Liver (tissue), 3 donors: ENCODE measurements at regions not wholly inside any gene's neighbourhood (a gene's known extent, or its start where the extent isn't known, plus 50 kb on each side); places are given as distances from the start of the nearest gene placed in this dataset.

Experiments
- CTCF ChIP-seq: fragments of 150-350 bp; IDR thresholded peaks from 2 replicates; pipeline ENCODE4 v1.5.1; 2017; ENCODE audit warnings: improper control_type of control experiment, low read depth, low read length; ENCODE audit not compliant: missing input control
- RXRA ChIP-seq, 2 donors: IDR thresholded peaks; 2 replicates each; pipeline ENCODE4 v1.6.1; 2017 to 2018; ENCODE audit warnings: antibody characterized with exemption in 2 of 2, mild to moderate bottlenecking in 1 of 2
- TAF1 ChIP-seq: conservative IDR thresholded peaks from 2 replicates; pipeline ENCODE4 v1.6.1; 2016; ENCODE audit warnings: antibody characterized with exemption, mild to moderate bottlenecking
- donor health status: healthy.
- donor health status: healthy.

- TF ChIP-seq TAF1, result no peak
- TF ChIP-seq RXRA (IDR thresholded peaks at IDR 0.05), result no peak
- TF ChIP-seq CTCF, result no peak
Measured at GRCh38 chr13:52916486-52916990, 68.1 kb upstream of the PCDH8 start.
